ENCODE measurements at regions not wholly inside any gene's neighbourhood (a gene's known extent, or its start where the extent isn't known, plus 50 kb on each side); places are given as distances from the start of the nearest gene placed in this dataset.
"Not testable (repeated sequence)": the region's sequence is repeated elsewhere in the genome, so short reads cannot be mapped to it uniquely, and the experiment has no call there.

DNA sequence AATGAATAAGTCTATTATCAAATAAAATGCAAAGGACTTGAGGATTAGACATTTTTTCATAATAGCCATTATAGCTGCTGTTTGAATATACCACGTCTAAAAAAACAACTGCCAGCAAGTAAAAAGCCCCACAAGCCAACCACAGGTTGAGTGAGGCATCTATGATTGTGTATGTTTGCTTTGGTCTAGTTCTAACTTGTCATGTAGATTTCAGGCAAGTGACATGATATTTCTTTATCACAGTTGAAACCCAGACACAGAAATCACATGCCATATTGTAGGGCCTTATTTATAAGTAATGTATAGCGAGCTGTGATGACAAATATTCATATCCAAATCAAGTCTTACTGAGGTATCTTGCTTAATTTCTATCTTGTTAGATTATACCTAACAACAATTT is 225.8 kb downstream of the EMP1 start:
- no peak overlapping the region for H3K27ac Mint-ChIP-seq
- H3K27me3 Mint-ChIP-seq = peaks cover 9% of the 10 kb centered on the region
- no peaks in the 10 kb centered on the region for H3K36me3 Mint-ChIP-seq
- no peaks in the 10 kb centered on the region for H3K9me3 Mint-ChIP-seq (ENCODE audit: low read depth)
- no peaks in the 10 kb centered on the region for H3K4me1 Mint-ChIP-seq (ENCODE audit: low read depth)
- H3K4me3 Mint-ChIP-seq = no peak overlapping the region

DNA sequence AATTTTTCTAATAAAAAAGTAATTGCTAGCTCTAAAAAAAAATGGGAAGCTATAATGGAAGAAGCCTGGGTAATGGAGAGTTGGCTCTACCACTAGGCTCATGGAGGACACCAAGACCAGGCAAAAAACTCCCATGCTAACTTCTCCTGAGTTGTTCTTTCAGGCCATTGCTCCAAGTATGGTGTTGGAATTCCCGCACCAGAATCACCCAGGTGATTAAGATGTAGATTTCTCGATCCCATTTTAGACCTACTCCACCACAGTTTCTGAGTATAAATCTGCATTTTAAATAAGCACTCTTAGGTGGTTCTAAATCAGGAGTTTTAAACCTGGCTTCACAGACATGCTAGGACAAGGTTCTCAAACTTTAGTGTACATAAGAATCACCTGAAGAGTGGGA is 221.0 kb downstream of the EMP1 start:
- H3K27ac Mint-ChIP-seq = no peak overlapping the region
- H3K36me3 Mint-ChIP-seq = no peaks in the 10 kb centered on the region
- no peak overlapping the region for H3K4me3 Mint-ChIP-seq
- no peaks in the 10 kb centered on the region for H3K4me1 Mint-ChIP-seq (ENCODE audit: low read depth)
- peaks cover 5% of the 10 kb centered on the region for H3K27me3 Mint-ChIP-seq
- H3K9me3 Mint-ChIP-seq (ENCODE audit: low read depth) = no peaks in the 10 kb centered on the region

- Mint-ChIP-seq H3K4me3 (no peak overlapping the region), H3K4me1 (ENCODE audit: low read depth) (no peaks in the 10 kb centered on the region), H3K9me3 (ENCODE audit: low read depth) (peaks cover 13% of the 10 kb centered on the region), H3K27me3 (peaks cover 4% of the 10 kb centered on the region), H3K36me3 (no peaks in the 10 kb centered on the region), H3K27ac (no peak overlapping the region)
These were observed 214.8 kb downstream of the EMP1 start for GRCh38 chr12:13411287-13411686.

DNA sequence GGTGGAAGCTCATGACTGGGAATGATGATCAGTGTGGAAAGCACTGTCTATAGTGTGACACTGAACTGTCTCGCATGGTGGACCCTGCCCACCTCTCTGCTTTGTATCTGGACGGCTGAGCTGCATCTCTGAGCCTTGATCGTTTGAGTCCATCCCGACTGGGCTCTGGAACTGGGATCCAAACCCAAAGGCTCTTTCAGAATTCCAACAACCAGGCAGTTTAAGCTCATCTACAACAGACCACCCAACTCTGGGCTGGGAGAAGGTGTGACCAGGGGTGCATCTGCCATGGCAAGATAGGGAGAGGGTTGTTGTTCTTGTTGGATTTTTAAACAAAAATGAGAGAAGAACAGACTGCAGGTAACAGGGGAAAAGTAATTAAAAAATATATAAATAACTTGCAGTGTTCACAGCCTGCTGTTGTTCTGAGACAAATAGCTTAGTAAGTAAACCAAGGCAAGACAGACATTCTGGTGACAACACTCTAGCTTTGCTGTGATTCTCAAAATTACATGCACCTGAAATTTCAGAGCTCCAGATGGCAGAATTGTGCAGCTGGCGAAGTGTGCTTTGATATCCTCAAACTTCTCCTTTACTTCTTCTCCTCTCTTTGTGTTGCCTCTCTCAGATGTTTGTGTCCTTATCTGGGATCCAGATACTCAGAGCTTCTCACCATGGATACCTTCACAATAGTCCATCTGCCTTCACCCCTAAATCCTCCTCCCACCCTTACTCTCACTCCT is 209.6 kb downstream of the EMP1 start:
- peaks cover 8% of the 10 kb centered on the region for H3K9me3 Mint-ChIP-seq (ENCODE audit: low read depth)
- H3K4me1 Mint-ChIP-seq (ENCODE audit: low read depth) = no peaks in the 10 kb centered on the region
- no peak overlapping the region for H3K4me3 Mint-ChIP-seq
- no peaks in the 10 kb centered on the region for H3K36me3 Mint-ChIP-seq
- no peak overlapping the region for H3K27ac Mint-ChIP-seq
- peaks cover 17% of the 10 kb centered on the region for H3K27me3 Mint-ChIP-seq

DNA sequence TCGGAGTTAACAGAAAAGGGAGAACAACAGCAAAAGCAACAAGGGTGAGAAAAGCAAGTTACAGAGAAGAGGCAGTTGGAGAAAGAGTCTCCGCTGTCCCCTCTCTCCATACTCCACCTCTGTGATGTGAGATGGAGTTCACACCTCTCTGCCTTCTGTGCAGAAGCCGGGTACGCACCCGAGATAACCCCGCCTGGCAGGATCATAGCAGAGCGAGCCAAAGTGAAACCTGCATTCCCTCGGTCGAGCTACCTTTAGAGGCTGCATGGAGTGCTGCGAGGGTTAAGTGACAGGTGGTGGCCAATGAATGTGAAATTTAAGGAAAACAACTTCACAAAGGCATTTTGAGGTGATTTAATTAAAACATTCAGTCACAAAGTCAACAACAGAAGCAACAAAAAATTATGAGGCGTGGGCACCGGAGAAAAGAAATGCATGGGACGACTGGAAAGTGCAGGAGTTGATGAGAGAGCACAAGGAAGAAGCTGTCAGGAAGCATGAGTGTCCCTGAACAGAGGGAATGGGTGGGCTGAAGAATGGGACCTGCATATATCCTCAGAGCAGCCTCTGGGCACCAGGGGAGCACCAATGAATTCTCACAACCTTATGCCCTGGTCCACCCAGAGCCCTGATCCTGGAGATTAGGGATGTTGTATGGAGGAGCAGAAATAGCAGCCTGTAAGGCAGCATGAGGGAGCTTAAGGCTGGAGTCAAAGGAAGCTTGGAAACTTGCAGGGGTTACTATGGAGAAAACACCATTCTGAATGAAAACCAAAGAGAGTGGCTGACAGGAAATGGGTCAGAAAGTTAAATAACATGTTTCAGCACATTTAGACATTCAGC is 208.3 kb downstream of the EMP1 start:
- H3K27ac Mint-ChIP-seq = no peak overlapping the region
- H3K4me3 Mint-ChIP-seq = no peak overlapping the region
- H3K4me1 Mint-ChIP-seq (ENCODE audit: low read depth) = no peaks in the 10 kb centered on the region
- no peaks in the 10 kb centered on the region for H3K9me3 Mint-ChIP-seq (ENCODE audit: low read depth)
- peaks cover 17% of the 10 kb centered on the region for H3K27me3 Mint-ChIP-seq
- H3K36me3 Mint-ChIP-seq = no peaks in the 10 kb centered on the region

GRCh38 chr12:13404111-13404628 is 207.6 kb downstream of the EMP1 start:
- no peak overlapping the region for H3K4me3 Mint-ChIP-seq

DNA sequence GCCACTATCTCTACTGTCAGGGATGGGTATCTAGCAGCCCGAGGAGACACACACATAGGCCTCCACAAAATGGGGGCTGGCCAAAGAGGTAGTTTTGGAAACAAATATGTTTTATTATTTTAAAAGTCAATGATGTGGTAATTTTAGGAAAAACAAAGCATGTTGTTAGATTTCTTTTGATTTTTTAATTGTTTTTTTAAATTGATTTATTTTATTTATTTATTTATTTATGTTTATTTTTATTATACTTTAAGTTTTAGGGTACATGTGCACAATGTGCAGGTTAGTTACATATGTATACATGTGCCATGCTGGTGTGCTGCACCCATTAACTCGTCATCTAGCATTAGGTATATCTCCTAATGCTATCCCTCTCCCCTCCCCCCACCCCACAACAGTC is 194.8 kb downstream of the EMP1 start:
- not testable (repeated sequence) for H3K4me3 Mint-ChIP-seq; H3K9me3 Mint-ChIP-seq (ENCODE audit: low read depth); H3K36me3 Mint-ChIP-seq; H3K27ac Mint-ChIP-seq; H3K27me3 Mint-ChIP-seq; H3K4me1 Mint-ChIP-seq (ENCODE audit: low read depth)

More at GRCh38 chr12:13404111-13404628, 207.6 kb downstream of the EMP1 start:
- no peaks in the 10 kb centered on the region for H3K4me1 Mint-ChIP-seq (ENCODE audit: low read depth)
- H3K9me3 Mint-ChIP-seq (ENCODE audit: low read depth) = no peaks in the 10 kb centered on the region
- no peaks in the 10 kb centered on the region for H3K36me3 Mint-ChIP-seq
- H3K27ac Mint-ChIP-seq = no peak overlapping the region
- peaks cover 17% of the 10 kb centered on the region for H3K27me3 Mint-ChIP-seq

- no peaks in the 10 kb centered on the region for H3K9me3 Mint-ChIP-seq (ENCODE audit: low read depth)
- H3K36me3 Mint-ChIP-seq = no peaks in the 10 kb centered on the region
- no peak overlapping the region for H3K27ac Mint-ChIP-seq
- no peaks in the 10 kb centered on the region for H3K4me1 Mint-ChIP-seq (ENCODE audit: low read depth)
- peaks cover 2% of the 10 kb centered on the region for H3K27me3 Mint-ChIP-seq
- H3K4me3 Mint-ChIP-seq = no peak overlapping the region
These were observed 194.4 kb downstream of the EMP1 start for GRCh38 chr12:13390918-13391317.

DNA sequence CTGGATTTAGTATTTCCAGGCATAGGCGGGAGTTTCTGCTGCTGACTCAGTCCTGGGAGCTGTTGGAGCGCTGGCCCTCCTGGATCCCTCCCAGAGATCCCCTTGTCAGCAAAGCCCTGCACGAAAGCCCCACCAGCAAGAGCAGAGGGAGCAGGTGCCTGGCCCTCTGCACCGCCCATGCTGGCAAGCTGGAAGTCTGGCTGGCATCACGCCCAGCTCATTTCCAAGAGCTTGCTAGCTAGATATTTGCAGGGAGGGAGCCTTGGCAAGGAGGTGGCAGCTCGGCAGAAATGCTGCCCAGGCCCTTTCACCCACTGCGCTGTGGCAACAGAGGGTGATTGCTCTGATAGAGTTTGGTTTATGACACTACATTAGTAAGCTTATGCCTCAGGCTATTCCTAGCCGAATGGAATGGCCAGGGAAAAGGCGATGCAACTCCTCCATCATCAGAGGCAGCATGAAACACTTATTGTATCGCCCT is 193.9 kb downstream of the EMP1 start:
- H3K27me3 Mint-ChIP-seq = peaks cover 2% of the 10 kb centered on the region
- no peak overlapping the region for H3K4me3 Mint-ChIP-seq
- H3K9me3 Mint-ChIP-seq (ENCODE audit: low read depth) = no peaks in the 10 kb centered on the region
- no peaks in the 10 kb centered on the region for H3K4me1 Mint-ChIP-seq (ENCODE audit: low read depth)
- H3K36me3 Mint-ChIP-seq = no peaks in the 10 kb centered on the region
- H3K27ac Mint-ChIP-seq = no peak overlapping the region

DNA sequence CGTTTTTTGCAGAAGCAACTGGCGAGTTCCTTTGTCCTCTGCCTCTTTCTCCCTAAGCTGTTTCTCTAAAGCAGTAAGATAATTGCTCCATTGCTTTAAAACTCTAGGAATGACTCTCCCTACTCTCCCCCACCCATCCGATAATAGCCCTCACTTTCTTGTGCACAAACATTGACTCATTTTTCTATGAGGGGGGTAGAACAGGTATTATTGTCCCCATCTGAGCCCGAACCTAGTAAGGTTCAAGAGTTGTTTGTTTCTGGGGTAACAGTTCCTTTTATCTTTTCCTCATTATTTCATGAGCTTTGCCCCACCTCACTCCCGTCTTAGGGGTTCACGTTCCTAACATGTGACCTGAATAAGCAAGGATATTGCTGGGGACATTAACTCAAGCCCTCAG is 190.6 kb downstream of the EMP1 start:
- Mint-ChIP-seq H3K36me3 (no peaks in the 10 kb centered on the region), H3K27ac (no peak overlapping the region), H3K4me3 (no peak overlapping the region), H3K9me3 (ENCODE audit: low read depth) (no peaks in the 10 kb centered on the region), H3K4me1 (ENCODE audit: low read depth) (no peaks in the 10 kb centered on the region), H3K27me3 (peaks cover 7% of the 10 kb centered on the region)

GRCh38 chr12:13386323-13387039 is 190.0 kb downstream of the EMP1 start:
- H3K27me3 Mint-ChIP-seq = peaks cover 8% of the 10 kb centered on the region
- H3K36me3 Mint-ChIP-seq = no peaks in the 10 kb centered on the region
- no peak overlapping the region for H3K27ac Mint-ChIP-seq
- no peaks in the 10 kb centered on the region for H3K9me3 Mint-ChIP-seq (ENCODE audit: low read depth)
- no peak overlapping the region for H3K4me3 Mint-ChIP-seq
- H3K4me1 Mint-ChIP-seq (ENCODE audit: low read depth) = no peaks in the 10 kb centered on the region

DNA sequence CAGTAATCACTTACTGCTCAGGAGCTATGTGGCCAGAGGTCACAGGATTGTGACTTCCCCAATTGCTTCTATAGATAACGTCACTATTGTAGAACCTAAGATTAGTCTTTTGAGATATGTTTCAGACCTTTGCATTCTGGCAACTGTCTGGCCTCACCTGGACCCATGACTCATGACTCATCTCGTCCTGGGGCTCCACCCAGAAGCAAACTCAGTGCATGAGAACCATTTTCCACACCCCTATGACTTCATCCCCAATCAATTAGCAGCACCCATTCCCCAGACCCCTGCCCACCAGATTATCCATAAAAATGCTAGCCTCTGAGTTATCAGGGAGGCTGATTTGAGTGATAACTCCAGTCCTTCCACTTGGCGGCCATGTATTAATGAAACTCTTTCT is 186.9 kb downstream of the EMP1 start:
- Mint-ChIP-seq H3K4me1 (ENCODE audit: low read depth) (no peaks in the 10 kb centered on the region), H3K27ac (no peak overlapping the region), H3K36me3 (no peaks in the 10 kb centered on the region), H3K4me3 (no peak overlapping the region), H3K27me3 (peaks cover 6% of the 10 kb centered on the region), H3K9me3 (ENCODE audit: low read depth) (no peaks in the 10 kb centered on the region)

- no peak overlapping the region for H3K27ac Mint-ChIP-seq
- no peak overlapping the region for H3K4me3 Mint-ChIP-seq
- H3K4me1 Mint-ChIP-seq (ENCODE audit: low read depth) = no peaks in the 10 kb centered on the region
- H3K27me3 Mint-ChIP-seq = peaks cover 6% of the 10 kb centered on the region
- no peaks in the 10 kb centered on the region for H3K9me3 Mint-ChIP-seq (ENCODE audit: low read depth)
- H3K36me3 Mint-ChIP-seq = no peaks in the 10 kb centered on the region
These were observed 183.8 kb downstream of the EMP1 start for GRCh38 chr12:13380297-13380696.

DNA sequence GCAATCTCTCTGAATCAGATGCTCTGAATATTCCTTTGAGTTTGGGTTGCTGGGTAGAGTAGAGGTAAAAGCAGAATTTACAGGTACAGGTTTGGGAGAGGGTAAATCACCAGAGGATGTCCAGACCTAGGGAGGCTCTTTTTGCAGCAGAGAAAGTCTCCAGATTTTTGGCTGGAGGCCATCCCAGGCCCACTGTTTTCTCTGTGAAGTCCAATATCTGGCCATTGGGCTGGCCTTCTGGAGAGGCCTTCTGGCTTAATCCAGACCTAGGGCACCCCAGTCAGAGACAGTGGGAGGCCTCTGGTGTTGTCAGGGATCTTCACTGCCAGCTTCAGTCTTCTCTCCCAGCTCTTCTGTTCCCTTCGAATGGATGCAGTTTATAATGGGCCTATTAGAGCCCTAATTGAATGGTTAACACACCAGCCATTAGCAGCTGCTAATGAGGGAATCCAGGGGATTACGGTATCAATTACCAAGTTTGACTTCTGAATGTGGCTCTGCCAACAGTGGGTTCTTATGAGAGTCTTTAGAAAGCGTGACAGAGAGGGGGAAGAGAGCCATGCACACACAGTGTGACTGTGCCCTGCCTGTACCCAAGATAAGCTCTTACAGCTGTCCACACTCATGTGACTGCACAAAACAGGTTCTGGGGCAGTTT is 183.1 kb downstream of the EMP1 start:
- no peaks in the 10 kb centered on the region for H3K4me1 Mint-ChIP-seq (ENCODE audit: low read depth)
- peaks cover 6% of the 10 kb centered on the region for H3K27me3 Mint-ChIP-seq
- H3K36me3 Mint-ChIP-seq = no peaks in the 10 kb centered on the region
- H3K9me3 Mint-ChIP-seq (ENCODE audit: low read depth) = no peaks in the 10 kb centered on the region
- H3K4me3 Mint-ChIP-seq = no peak overlapping the region
- no peak overlapping the region for H3K27ac Mint-ChIP-seq
